HepG2 (cell line): ENCODE measurements at regions not wholly inside any gene's neighbourhood (a gene's known extent, or its start where the extent isn't known, plus 50 kb on each side); places are given as distances from the start of the nearest gene placed in this dataset.

Experiments used
- ATAC-seq: fragments of 200-7000 bp; cut with Tn5 transposase; 3 replicates; pipeline ENCODE4 v1.9.1; 2020; ENCODE audit warnings: mild to moderate bottlenecking, moderate library complexity
- BruUV-seq: library from RNA; stranded (reverse); fragments of 400-500 nt; replicated peaks from 2 replicates; lab custom pipeline; 2021; lab: Mats Ljungman, UMichigan
- CTCF ChIA-PET: fragments of 300-600 bp; formaldehyde crosslinking; extraction: SDS; loops from one replicate; lab custom pipeline; 2021; ENCODE audit warnings: low total read pairs, inconsistent platforms, low intra/inter-chr PET ratio; lab: Yijun Ruan, JAX
- POLR2A ChIA-PET: fragments of 350-600 bp; sonication (Branson Sonifier 250); formaldehyde crosslinking; loops from one replicate; lab custom pipeline; 2020; ENCODE audit warnings: antibody characterized with exemption, inconsistent platforms; lab: Yijun Ruan, JAX
- DNase-seq: peaks from one replicate; pipeline ENCODE4 v3.0.0-alpha.2; 2015; ENCODE audit warnings: low spot score
- FAIRE-seq: peaks from 3 replicates; lab custom pipeline; 2011; peaks lifted over from hg19 to GRCh38; lab: Jason Lieb, UNC
- H2AFZ ChIP-seq: one replicate; pipeline ENCODE4 v1.6.1; 2011; ENCODE audit warnings: low read length, inconsistent platforms
- H3K27ac ChIP-seq: fragments of 300-600 bp; 3 replicates; pipeline ENCODE4 v1.8.0; 2011; ENCODE audit warnings: mixed run types, mild to moderate bottlenecking, mixed read lengths, low read length, inconsistent platforms; ENCODE audit not compliant: insufficient read depth; ENCODE audit errors: extremely low read length
- H3K27me3 ChIP-seq, 2 experiments: fragments of 200-600 bp in 1 of 2; 2 replicates in 1 of 2; 3 replicates in 1 of 2; pipeline versions ENCODE4 v1.6.0 to v1.8.0; 2011; ENCODE audit warnings: low read length in 2 of 2, mild to moderate bottlenecking in 2 of 2, moderate library complexity in 2 of 2, inconsistent platforms in 1 of 2; ENCODE audit not compliant: insufficient read depth in 2 of 2, control insufficient read depth in 1 of 2
- H3K36me3 ChIP-seq, 2 experiments: fragments of 200-600 bp in 1 of 2; replicated peaks in 1 of 2; 2 replicates in 1 of 2; 3 replicates in 1 of 2; pipeline versions ENCODE4 v1.5.1 to v1.8.0; 2011; ENCODE audit warnings: low read length in 2 of 2, inconsistent platforms in 1 of 2; ENCODE audit not compliant: insufficient read depth in 2 of 2, control insufficient read depth in 1 of 2
- H3K4me1 ChIP-seq: 2 replicates; pipeline ENCODE4 v1.5.1; 2012; ENCODE audit warnings: low read length, inconsistent platforms; ENCODE audit not compliant: insufficient read depth
- H3K4me2 ChIP-seq: 2 replicates; pipeline ENCODE4 v1.6.0; 2011; ENCODE audit warnings: low read depth, low read length, inconsistent platforms
- H3K4me3 ChIP-seq, 3 experiments: fragments of 200-600 bp in 1 of 3; sonication (generic), shearing (Covaris generic) in 1 of 3; replicated peaks in 1 of 3; 2 replicates each; pipeline ENCODE4 v1.5.1; 2011 to 2016; ENCODE audit warnings: low read length in 3 of 3, inconsistent platforms in 2 of 3, low read depth in 2 of 3, mild to moderate bottlenecking in 2 of 3, control low read depth in 1 of 3, mixed read lengths in 1 of 3; ENCODE audit not compliant: insufficient read depth in 1 of 3
- H3K79me2 ChIP-seq: one replicate; pipeline ENCODE4 v1.6.1; 2011; ENCODE audit warnings: low read length, inconsistent platforms; ENCODE audit not compliant: insufficient read depth
- H3K9ac ChIP-seq: 2 replicates; pipeline ENCODE4 v1.6.0; 2011; ENCODE audit warnings: mild to moderate bottlenecking, low read depth, low read length, inconsistent platforms; ENCODE audit not compliant: insufficient read depth
- H3K9me3 ChIP-seq: 2 replicates; pipeline ENCODE4 v1.5.1; 2012; ENCODE audit warnings: mild to moderate bottlenecking, low read length
- H4K20me1 ChIP-seq: 2 replicates; pipeline ENCODE4 v1.6.0; 2011; ENCODE audit warnings: inconsistent platforms, mild to moderate bottlenecking, low read length, moderate library complexity; ENCODE audit not compliant: insufficient read depth
- HNRNPLL ChIP-seq: fragments of 200-400 bp; formaldehyde crosslinking; IDR thresholded peaks from 2 replicates; pipeline ENCODE4 v1.6.1; 2017; ENCODE audit warnings: mild to moderate bottlenecking, low read depth, low read length; ENCODE audit not compliant: poor library complexity, severe bottlenecking
- MZF1 ChIP-seq: sonication (generic); formaldehyde crosslinking; IDR thresholded peaks from 2 replicates; pipeline ENCODE4 v1.8.1; 2023; ENCODE audit warnings: mild to moderate bottlenecking, missing genetic modification reagents, borderline replicate concordance
- NR2F6 ChIP-seq, 2 experiments: IDR thresholded peaks; 2 replicates each; pipeline ENCODE4 v1.6.1; 2016; ENCODE audit warnings: antibody characterized with exemption in 1 of 2, mild to moderate bottlenecking in 1 of 2
- SALL1 ChIP-seq: sonication (generic); formaldehyde crosslinking; IDR thresholded peaks from 2 replicates; pipeline ENCODE4 v1.8.0; 2022; ENCODE audit warnings: mild to moderate bottlenecking, missing genetic modification reagents
- TCF7 ChIP-seq: sonication (generic); IDR thresholded peaks from 2 replicates; pipeline ENCODE4 v1.6.1; 2016; ENCODE audit warnings: antibody characterized with exemption, low read depth
- ZFP90 ChIP-seq: sonication (generic); formaldehyde crosslinking; IDR thresholded peaks from 2 replicates; pipeline ENCODE4 v1.8.0; 2022; ENCODE audit warnings: missing genetic modification reagents, mild to moderate bottlenecking, inconsistent platforms, borderline replicate concordance
- ZNF605 ChIP-seq: sonication (generic); formaldehyde crosslinking; IDR thresholded peaks from 2 replicates; pipeline ENCODE4 v1.8.0; 2022; ENCODE audit warnings: mild to moderate bottlenecking, missing genetic modification reagents
- ZSCAN30 ChIP-seq: sonication (generic); formaldehyde crosslinking; IDR thresholded peaks from 2 replicates; pipeline ENCODE4 v1.5.0; 2020; ENCODE audit warnings: mild to moderate bottlenecking, missing genetic modification reagents
- WGBS: methylation state at CpG from one replicate; pipeline ENCODE4 v1.1.6; 2017; ENCODE audit warnings: low lambda C conversion rate; 5-methylcytosine and 5-hydroxymethylcytosine counted together
- in situ Hi-C: cut with HindIII; loops from 2 replicates; pipeline ENCODE4 v1.10.0; 2017; ENCODE audit warnings: low pct_unique_long_range_greater_than_20kb; ENCODE audit not compliant: extremely low pct_ligation_motif_present
- intact Hi-C: fragments of 100-400 bp; cut with micrococcal nuclease; formaldehyde crosslinking; loops from one replicate; pipeline ENCODE4 v1.10.0; 2022; ENCODE audit not compliant: unreplicated experiment
- TF ChIP-seq, protein P1 (sequence below): sonication (generic); formaldehyde crosslinking; IDR thresholded peaks from 2 replicates; pipeline ENCODE4 v1.8.0; 2022; ENCODE audit warnings: missing genetic modification reagents, mild to moderate bottlenecking, moderate library complexity, borderline replicate concordance
- TF ChIP-seq, protein P2 (sequence below): sonication (generic); formaldehyde crosslinking; IDR thresholded peaks from 2 replicates; pipeline ENCODE4 v1.4.0; 2020; ENCODE audit warnings: missing genetic modification reagents
- TF ChIP-seq, protein P3 (sequence below): sonication (generic); formaldehyde crosslinking; IDR thresholded peaks from 2 replicates; pipeline ENCODE4 v1.4.0; 2020; ENCODE audit warnings: mild to moderate bottlenecking, missing genetic modification reagents, borderline replicate concordance
- TF ChIP-seq, protein P4 (sequence below): sonication (generic); formaldehyde crosslinking; conservative IDR thresholded peaks from 2 replicates; pipeline ENCODE4 v1.8.1; 2023; ENCODE audit warnings: missing genetic modification reagents

DNA sequence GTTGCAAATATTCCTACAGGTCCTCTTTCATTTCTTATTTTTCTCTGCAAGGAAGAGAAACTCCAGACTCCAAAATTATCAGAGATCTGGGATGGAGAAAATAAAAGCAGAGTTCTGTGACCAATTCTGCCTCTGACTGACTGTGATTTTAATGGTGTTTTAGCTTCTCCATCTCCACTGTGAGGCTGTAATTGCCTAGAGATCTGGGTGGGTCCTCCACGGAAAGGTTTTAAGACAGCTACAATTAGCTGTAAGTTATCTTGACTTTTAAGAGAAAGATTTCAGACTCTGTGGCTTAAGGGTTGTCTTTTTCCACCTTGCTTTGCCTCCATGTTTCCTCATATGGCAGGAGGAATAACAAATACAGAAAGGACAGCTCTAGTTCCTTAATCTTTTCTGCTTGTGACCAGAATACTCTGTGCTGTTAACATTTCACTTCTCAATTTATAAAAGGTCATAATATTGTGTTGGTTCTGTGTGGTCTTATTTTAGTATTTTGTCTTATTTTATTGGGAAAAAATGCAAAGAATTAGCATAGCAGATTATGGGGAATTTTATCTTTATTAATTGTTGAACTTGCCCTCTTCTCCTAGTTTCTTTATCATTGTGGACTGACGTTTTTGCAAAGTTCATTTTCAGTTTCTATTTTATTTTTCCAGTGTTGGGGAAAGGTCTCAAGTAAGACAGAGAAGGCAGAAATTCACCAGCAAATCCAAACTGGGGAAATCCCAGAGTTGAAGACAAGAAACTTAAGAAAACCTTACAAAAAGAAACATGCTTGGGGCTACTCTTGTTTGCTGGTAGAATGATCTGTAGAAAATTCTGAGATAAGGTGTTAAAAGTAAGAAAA, 157.9 kb downstream of the RAP2B start (continued):
- TF ChIP-seq, protein P1, sequence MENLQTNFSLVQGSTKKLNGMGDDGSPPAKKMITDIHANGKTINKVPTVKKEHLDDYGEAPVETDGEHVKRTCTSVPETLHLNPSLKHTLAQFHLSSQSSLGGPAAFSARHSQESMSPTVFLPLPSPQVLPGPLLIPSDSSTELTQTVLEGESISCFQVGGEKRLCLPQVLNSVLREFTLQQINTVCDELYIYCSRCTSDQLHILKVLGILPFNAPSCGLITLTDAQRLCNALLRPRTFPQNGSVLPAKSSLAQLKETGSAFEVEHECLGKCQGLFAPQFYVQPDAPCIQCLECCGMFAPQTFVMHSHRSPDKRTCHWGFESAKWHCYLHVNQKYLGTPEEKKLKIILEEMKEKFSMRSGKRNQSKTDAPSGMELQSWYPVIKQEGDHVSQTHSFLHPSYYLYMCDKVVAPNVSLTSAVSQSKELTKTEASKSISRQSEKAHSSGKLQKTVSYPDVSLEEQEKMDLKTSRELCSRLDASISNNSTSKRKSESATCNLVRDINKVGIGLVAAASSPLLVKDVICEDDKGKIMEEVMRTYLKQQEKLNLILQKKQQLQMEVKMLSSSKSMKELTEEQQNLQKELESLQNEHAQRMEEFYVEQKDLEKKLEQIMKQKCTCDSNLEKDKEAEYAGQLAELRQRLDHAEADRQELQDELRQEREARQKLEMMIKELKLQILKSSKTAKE (CRISPR knock-in tag), result no peak
- TF ChIP-seq, protein P2, sequence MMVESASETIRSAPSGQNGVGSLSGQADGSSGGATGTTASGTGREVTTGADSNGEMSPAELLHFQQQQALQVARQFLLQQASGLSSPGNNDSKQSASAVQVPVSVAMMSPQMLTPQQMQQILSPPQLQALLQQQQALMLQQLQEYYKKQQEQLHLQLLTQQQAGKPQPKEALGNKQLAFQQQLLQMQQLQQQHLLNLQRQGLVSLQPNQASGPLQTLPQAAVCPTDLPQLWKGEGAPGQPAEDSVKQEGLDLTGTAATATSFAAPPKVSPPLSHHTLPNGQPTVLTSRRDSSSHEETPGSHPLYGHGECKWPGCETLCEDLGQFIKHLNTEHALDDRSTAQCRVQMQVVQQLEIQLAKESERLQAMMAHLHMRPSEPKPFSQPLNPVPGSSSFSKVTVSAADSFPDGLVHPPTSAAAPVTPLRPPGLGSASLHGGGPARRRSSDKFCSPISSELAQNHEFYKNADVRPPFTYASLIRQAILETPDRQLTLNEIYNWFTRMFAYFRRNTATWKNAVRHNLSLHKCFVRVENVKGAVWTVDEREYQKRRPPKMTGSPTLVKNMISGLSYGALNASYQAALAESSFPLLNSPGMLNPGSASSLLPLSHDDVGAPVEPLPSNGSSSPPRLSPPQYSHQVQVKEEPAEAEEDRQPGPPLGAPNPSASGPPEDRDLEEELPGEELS (CRISPR knock-in tag), result no peak
- TF ChIP-seq SALL1 (CRISPR knock-in tag) (no peak), MZF1 (no peak), ZSCAN30 (no peak), ZNF605 (CRISPR knock-in tag) (no peak)

DNA sequence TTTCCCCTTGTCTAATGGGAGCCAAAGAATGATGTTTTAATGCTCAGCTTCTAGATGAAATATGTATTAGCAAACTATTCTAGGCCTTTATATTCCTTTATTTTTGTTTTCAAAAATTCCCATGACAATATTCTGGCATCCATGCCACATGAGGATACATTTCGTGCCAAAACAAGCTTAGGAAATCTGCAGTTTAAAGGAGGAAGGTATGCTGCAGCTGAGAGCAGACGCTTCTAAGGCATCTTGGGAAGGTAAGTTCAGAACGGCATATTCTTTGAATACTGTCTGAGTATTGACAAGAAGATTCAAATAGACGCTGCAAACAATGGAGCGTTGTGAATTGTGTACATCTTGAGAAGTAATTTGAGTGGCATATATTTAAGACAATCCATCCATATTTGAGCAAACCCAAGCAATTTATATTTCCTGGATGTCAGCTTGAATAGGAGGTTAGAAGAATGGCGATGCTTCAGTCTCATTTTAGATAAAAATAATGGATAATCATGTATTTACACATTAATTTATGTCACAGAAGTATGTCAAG, 158.6 kb downstream of the RAP2B start:
- POLR2A ChIA-PET, result no interaction called here
- no peak for ATAC-seq

More for the DNA sequence above, 158.6 kb downstream of the RAP2B start:
- Histone ChIP-seq H3K27ac (no peak overlapping the region), H3K27me3 (no peaks in the 10 kb centered on the region), H3K79me2 (no peaks in the 10 kb centered on the region), H3K9me3 (no peaks in the 10 kb centered on the region), H3K36me3 (no peaks in the 10 kb centered on the region), H3K4me2 (no peak overlapping the region), H3K4me1 (no peaks in the 10 kb centered on the region), H3K4me3 (no peak overlapping the region)
- BruUV-seq, result no TSS peak
- DNase-seq, result no peak
- in situ Hi-C loops (no loop called here), intact Hi-C loops (no loop called here)
- CTCF ChIA-PET, result no interaction called here
- WGBS, result 9% methylated on average over 6 of the region's 6 CpGs
- no peak for TF ChIP-seq NR2F6 (IDR thresholded peaks at IDR 0.05)
- TF ChIP-seq NR2F6 (CRISPR knock-in tag; IDR thresholded peaks at IDR 0.05), result no peak
- no peak for TF ChIP-seq HNRNPLL
- TF ChIP-seq, protein P3, sequence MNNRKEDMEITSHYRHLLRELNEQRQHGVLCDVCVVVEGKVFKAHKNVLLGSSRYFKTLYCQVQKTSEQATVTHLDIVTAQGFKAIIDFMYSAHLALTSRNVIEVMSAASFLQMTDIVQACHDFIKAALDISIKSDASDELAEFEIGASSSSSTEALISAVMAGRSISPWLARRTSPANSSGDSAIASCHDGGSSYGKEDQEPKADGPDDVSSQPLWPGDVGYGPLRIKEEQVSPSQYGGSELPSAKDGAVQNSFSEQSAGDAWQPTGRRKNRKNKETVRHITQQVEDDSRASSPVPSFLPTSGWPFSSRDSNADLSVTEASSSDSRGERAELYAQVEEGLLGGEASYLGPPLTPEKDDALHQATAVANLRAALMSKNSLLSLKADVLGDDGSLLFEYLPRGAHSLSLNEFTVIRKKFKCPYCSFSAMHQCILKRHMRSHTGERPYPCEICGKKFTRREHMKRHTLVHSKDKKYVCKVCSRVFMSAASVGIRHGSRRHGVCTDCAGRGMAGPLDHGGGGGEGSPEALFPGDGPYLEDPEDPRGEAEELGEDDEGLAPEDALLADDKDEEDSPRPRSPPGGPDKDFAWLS (CRISPR knock-in tag), result no peak
- TF ChIP-seq ZFP90 (CRISPR knock-in tag), result no peak
- TF ChIP-seq, protein P4, sequence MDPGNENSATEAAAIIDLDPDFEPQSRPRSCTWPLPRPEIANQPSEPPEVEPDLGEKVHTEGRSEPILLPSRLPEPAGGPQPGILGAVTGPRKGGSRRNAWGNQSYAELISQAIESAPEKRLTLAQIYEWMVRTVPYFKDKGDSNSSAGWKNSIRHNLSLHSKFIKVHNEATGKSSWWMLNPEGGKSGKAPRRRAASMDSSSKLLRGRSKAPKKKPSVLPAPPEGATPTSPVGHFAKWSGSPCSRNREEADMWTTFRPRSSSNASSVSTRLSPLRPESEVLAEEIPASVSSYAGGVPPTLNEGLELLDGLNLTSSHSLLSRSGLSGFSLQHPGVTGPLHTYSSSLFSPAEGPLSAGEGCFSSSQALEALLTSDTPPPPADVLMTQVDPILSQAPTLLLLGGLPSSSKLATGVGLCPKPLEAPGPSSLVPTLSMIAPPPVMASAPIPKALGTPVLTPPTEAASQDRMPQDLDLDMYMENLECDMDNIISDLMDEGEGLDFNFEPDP (CRISPR knock-in tag), result no peak
- no peak for TF ChIP-seq TCF7
- TF ChIP-seq, all 625 proteins: peak for 0
- H4K20me1 ChIP-seq, result no peaks in the 10 kb centered on the region
- FAIRE-seq, result no peak
- no peak overlapping the region for H3K9ac ChIP-seq
- no peak overlapping the region for H2AFZ ChIP-seq
